HL-60 (cell line): ENCODE measurements at regions not wholly inside any gene's neighbourhood (a gene's known extent, or its start where the extent isn't known, plus 50 kb on each side); places are given as distances from the start of the nearest gene placed in this dataset.
"Not testable (repeated sequence)": the region's sequence is repeated elsewhere in the genome, so short reads cannot be mapped to it uniquely, and the experiment has no call there.

Source experiments
- DNase-seq, 2 experiments: peaks; one replicate each; pipeline ENCODE4 v3.0.0-alpha.2; 2010 to 2020; ENCODE audit warnings: low read depth in 1 of 2, low spot score in 1 of 2
- H3K27ac ChIP-seq: fragments of 250-450 bp; sonication (Bioruptor Pico); replicated peaks from 2 replicates; pipeline ENCODE4 v1.5.1; 2020; ENCODE audit warnings: mild to moderate bottlenecking, moderate library complexity
- H3K27me3 ChIP-seq: fragments of 250-450 bp; sonication (Bioruptor Pico); 2 replicates; pipeline ENCODE4 v1.5.1; 2021; ENCODE audit warnings: mild to moderate bottlenecking, moderate library complexity; ENCODE audit not compliant: insufficient read depth, poor library complexity, severe bottlenecking
- H3K4me3 ChIP-seq: replicated peaks from 2 replicates; pipeline ENCODE4 v1.5.1; 2011; ENCODE audit warnings: mild to moderate bottlenecking, control low read depth, low read length; ENCODE audit not compliant: insufficient read depth
- CTCF ChIP-seq: IDR thresholded peaks from one replicate; pipeline ENCODE4 v1.5.1; 2011; ENCODE audit warnings: low read length, control low read depth, inconsistent platforms; ENCODE audit not compliant: insufficient read depth
- GABPA ChIP-seq: IDR thresholded peaks from 2 replicates; pipeline ENCODE4 v1.6.1; 2012; ENCODE audit warnings: low read depth
- POLR2AphosphoS5 ChIP-seq: IDR thresholded peaks from 2 replicates; pipeline ENCODE4 v1.6.1; 2012; ENCODE audit warnings: low read depth
- REST ChIP-seq: IDR thresholded peaks from 2 replicates; pipeline ENCODE4 v1.6.1; 2012; ENCODE audit warnings: low read depth; ENCODE audit not compliant: insufficient replicate concordance
- SPI1 ChIP-seq: IDR thresholded peaks from 2 replicates; pipeline ENCODE4 v1.6.1; 2012; ENCODE audit warnings: low read depth, mild to moderate bottlenecking, borderline replicate concordance

- Histone ChIP-seq H3K27me3 (no peaks in the 10 kb centered on the region), H3K4me3 (no peak overlapping the region), H3K27ac (no peak overlapping the region)
- DNase-seq: no peak
- TF ChIP-seq CTCF (no peak), SPI1 (no peak), REST (no peak), POLR2AphosphoS5 (no peak), GABPA (no peak)
These were observed 562.2 kb downstream of the MATN1 start for GRCh38 chr1:30160999-30161689.

- no peak for DNase-seq
- Histone ChIP-seq H3K27me3 (no peaks in the 10 kb centered on the region), H3K4me3 (no peak overlapping the region), H3K27ac (no peak overlapping the region)
- TF ChIP-seq GABPA (no peak), REST (no peak), SPI1 (no peak), CTCF (no peak), POLR2AphosphoS5 (no peak)
These were observed 564.4 kb downstream of the MATN1 start for GRCh38 chr1:30159015-30159414.

GRCh38 chr1:30155698-30156097, 567.7 kb downstream of the MATN1 start:
- not testable (repeated sequence) for H3K27ac ChIP-seq, H3K27me3 ChIP-seq, H3K4me3 ChIP-seq, DNase-seq

- not testable (repeated sequence) for DNase-seq, H3K27ac ChIP-seq, H3K4me3 ChIP-seq, H3K27me3 ChIP-seq
These were observed 568.1 kb downstream of the MATN1 start for GRCh38 chr1:30155253-30155652.

- DNase-seq: no peak
- Histone ChIP-seq H3K27ac (no peak overlapping the region), H3K27me3 (no peaks in the 10 kb centered on the region), H3K4me3 (no peak overlapping the region)
- TF ChIP-seq CTCF: no peak
- TF ChIP-seq GABPA: no peak
- no peak for TF ChIP-seq SPI1
- TF ChIP-seq REST: no peak
- no peak for TF ChIP-seq POLR2AphosphoS5
These were observed 569.5 kb downstream of the MATN1 start for GRCh38 chr1:30153743-30154449.
